Stomach (tissue), 8 donors: ENCODE measurements at regions not wholly inside any gene's neighbourhood (a gene's known extent, or its start where the extent isn't known, plus 50 kb on each side); places are given as distances from the start of the nearest gene placed in this dataset.

Source experiments
- DNase-seq, 2 donors: peaks; one replicate each; pipeline versions ENCODE4 v3.0.0 to v3.0.0-alpha.2; 2013 to 2019
- H3K27ac ChIP-seq, 5 donors: fragments of 200-600 bp in 4 of 5; sonication (generic) in 4 of 5; one replicate each; pipeline ENCODE4 v1.5.1; 2013 to 2019; ENCODE audit warnings: mild to moderate bottlenecking in 1 of 5, moderate library complexity in 1 of 5
- H3K27me3 ChIP-seq, 3 donors: fragments of 200-600 bp; sonication (generic); one replicate each; pipeline ENCODE4 v1.5.1; 2017 to 2019; ENCODE audit warnings: mixed run types in 1 of 3
- H3K36me3 ChIP-seq, 4 donors: fragments of 200-600 bp; sonication (generic); 1 replicate in 3 of 4; 2 replicates in 1 of 4; pipeline ENCODE4 v1.5.1; 2016 to 2019
- H3K4me1 ChIP-seq, 4 donors: fragments of 200-600 bp; sonication (generic); one replicate each; pipeline ENCODE4 v1.5.1; 2016 to 2019
- H3K4me3 ChIP-seq, 4 donors: fragments of 200-600 bp; sonication (generic) in 3 of 4; one replicate each; pipeline ENCODE4 v1.5.1; 2016 to 2019; ENCODE audit warnings: mild to moderate bottlenecking in 1 of 4
- H3K9me3 ChIP-seq, 4 donors: fragments of 200-600 bp; sonication (generic); one replicate each; pipeline ENCODE4 v1.5.1; 2016 to 2019
- EP300 ChIP-seq: sonication (generic); formaldehyde crosslinking; IDR thresholded peaks from one replicate; pipeline ENCODE4 v1.6.1; 2017; ENCODE audit warnings: antibody characterized with exemption
- POLR2A ChIP-seq, 4 donors: fragments of 450-650 bp; IDR thresholded peaks; one replicate each; pipeline ENCODE4 v1.6.1; 2016; ENCODE audit warnings: antibody characterized with exemption in 4 of 4, control low read depth in 2 of 4, mild to moderate bottlenecking in 1 of 4, moderate library complexity in 1 of 4
- POLR2AphosphoS5 ChIP-seq, 3 donors: sonication (generic); formaldehyde crosslinking; IDR thresholded peaks; one replicate each; pipeline ENCODE4 v1.6.1; 2016; ENCODE audit warnings: antibody characterized with exemption in 3 of 3
- WGBS, 5 donors: extraction: QIAGEN DNeasy Blood & Tissue Kit in 3 of 5; methylation state at CpG; one replicate each; pipeline versions ENCODE4 v1.1.5 to v1.1.7; 2013 to 2018; 5-methylcytosine and 5-hydroxymethylcytosine counted together
- intact Hi-C: fragments of 100-400 bp; cut with DNase I; formaldehyde crosslinking; loops from one replicate; pipeline ENCODE4 v1.15.1; 2023; ENCODE audit warnings: low total_unique reads
- TF ChIP-seq, protein P1 (sequence below), 7 experiments: fragments of 450-650 bp in 4 of 7; fragments of 200-600 bp in 3 of 7; sonication (generic) in 3 of 7; IDR thresholded peaks; one replicate each; pipeline ENCODE4 v1.5.1; 2016 to 2019; ENCODE audit warnings: antibody characterized with exemption in 7 of 7, control low read depth in 2 of 7, mild to moderate bottlenecking in 1 of 7
- donor health status: healthy with polysubstance abuse.
- donor health status: Bipolar disorder and iron deficiency.
- donor health status: healthy.

DNA sequence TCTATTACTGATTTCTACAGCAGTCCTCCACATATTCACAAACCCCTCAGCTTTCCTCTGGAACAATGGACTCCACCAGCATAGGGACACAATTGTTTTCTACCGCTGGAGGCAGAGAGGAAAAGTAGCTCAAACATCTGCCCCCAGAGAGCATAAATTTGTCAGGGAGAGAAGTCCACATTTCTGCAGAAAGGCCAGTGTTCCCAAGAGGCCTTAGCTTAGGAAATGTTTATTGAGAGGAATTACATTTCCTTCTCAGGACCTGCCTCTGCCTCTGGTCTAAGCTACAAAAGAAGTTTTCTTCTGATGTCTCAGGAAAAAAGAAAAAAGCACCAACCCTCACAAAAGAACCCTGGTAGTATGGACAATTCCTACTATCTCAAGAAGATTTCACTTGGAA lies 217.8 kb upstream of the BMP4 start:
- peaks cover 0 to 44% (median 27%) of the 10 kb centered on the region in 4 donors for H3K4me1 ChIP-seq

GRCh38 chr14:54175298-54175942 lies 218.8 kb upstream of the BMP4 start:
- peaks cover 0 to 44% (median 26%) of the 10 kb centered on the region in 4 donors for H3K4me1 ChIP-seq
- DNase-seq = peak; percentile 74 to 89
- TF ChIP-seq, protein P1, sequence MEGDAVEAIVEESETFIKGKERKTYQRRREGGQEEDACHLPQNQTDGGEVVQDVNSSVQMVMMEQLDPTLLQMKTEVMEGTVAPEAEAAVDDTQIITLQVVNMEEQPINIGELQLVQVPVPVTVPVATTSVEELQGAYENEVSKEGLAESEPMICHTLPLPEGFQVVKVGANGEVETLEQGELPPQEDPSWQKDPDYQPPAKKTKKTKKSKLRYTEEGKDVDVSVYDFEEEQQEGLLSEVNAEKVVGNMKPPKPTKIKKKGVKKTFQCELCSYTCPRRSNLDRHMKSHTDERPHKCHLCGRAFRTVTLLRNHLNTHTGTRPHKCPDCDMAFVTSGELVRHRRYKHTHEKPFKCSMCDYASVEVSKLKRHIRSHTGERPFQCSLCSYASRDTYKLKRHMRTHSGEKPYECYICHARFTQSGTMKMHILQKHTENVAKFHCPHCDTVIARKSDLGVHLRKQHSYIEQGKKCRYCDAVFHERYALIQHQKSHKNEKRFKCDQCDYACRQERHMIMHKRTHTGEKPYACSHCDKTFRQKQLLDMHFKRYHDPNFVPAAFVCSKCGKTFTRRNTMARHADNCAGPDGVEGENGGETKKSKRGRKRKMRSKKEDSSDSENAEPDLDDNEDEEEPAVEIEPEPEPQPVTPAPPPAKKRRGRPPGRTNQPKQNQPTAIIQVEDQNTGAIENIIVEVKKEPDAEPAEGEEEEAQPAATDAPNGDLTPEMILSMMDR (IDR thresholded peaks at IDR 0.05) = peak in 6 of 7 experiments; percentile 34 to 91 (median 84)
- TF ChIP-seq EP300 = no peak
- no peaks in the 10 kb centered on the region for H3K36me3 ChIP-seq
- no peaks in the 10 kb centered on the region for H3K9me3 ChIP-seq
- WGBS, 5 donors = 2 to 15% (median 7%) methylated on average over 4 of the region's 4 CpGs
- H3K27me3 ChIP-seq = no peaks in the 10 kb centered on the region
- peak overlapping the region in 1 of 5 donors; percentile 35 for H3K27ac ChIP-seq
- intact Hi-C loops = loop anchor here (5.0 to 10.0 kb wide), 2 partner anchors 149 to 638 kb away; no protein-coding TSS in a partner anchor
- H3K4me3 ChIP-seq = no peak overlapping the region

More for the DNA sequence above, 217.8 kb upstream of the BMP4 start:
- no peak for TF ChIP-seq EP300
- TF ChIP-seq, protein P1 (IDR thresholded peaks at IDR 0.05) = no peak
- no peak for TF ChIP-seq POLR2AphosphoS5 (IDR thresholded peaks at IDR 0.05)
- TF ChIP-seq POLR2A (IDR thresholded peaks at IDR 0.05) = no peak
- Histone ChIP-seq H3K27me3 (no peaks in the 10 kb centered on the region), H3K4me3 (no peak overlapping the region), H3K36me3 (no peaks in the 10 kb centered on the region), H3K9me3 (no peaks in the 10 kb centered on the region), H3K27ac (peak overlapping the region in 4 of 5 donors; percentile 23 to 42 (median 36))
- intact Hi-C loops = loop anchor here (10.0 kb wide), 1 partner anchor 150 kb away; no protein-coding TSS in a partner anchor
- DNase-seq = no peak
- WGBS, 5 donors = 67 to 82% (median 76%) methylated on average over 1 of the region's 1 CpG

GRCh38 chr14:54177019-54177418 lies 219.8 kb upstream of the CDKN3 start:
- Histone ChIP-seq H3K4me1 (peaks cover 0 to 38% (median 24%) of the 10 kb centered on the region in 4 donors), H3K4me3 (no peak overlapping the region), H3K36me3 (no peaks in the 10 kb centered on the region), H3K27ac (no peak overlapping the region), H3K9me3 (no peaks in the 10 kb centered on the region), H3K27me3 (no peaks in the 10 kb centered on the region)
- WGBS, 5 donors = 57 to 67% (median 63%) methylated on average over 3 of the region's 3 CpGs
- TF ChIP-seq, protein P1 (IDR thresholded peaks at IDR 0.05) = no peak
- TF ChIP-seq EP300 (no peak), POLR2A (IDR thresholded peaks at IDR 0.05) (no peak), POLR2AphosphoS5 (IDR thresholded peaks at IDR 0.05) (no peak)
- DNase-seq = no peak
- intact Hi-C loops = loop anchor here (5.0 to 10.0 kb wide), 2 partner anchors 148 to 640 kb away; no protein-coding TSS in a partner anchor

DNA sequence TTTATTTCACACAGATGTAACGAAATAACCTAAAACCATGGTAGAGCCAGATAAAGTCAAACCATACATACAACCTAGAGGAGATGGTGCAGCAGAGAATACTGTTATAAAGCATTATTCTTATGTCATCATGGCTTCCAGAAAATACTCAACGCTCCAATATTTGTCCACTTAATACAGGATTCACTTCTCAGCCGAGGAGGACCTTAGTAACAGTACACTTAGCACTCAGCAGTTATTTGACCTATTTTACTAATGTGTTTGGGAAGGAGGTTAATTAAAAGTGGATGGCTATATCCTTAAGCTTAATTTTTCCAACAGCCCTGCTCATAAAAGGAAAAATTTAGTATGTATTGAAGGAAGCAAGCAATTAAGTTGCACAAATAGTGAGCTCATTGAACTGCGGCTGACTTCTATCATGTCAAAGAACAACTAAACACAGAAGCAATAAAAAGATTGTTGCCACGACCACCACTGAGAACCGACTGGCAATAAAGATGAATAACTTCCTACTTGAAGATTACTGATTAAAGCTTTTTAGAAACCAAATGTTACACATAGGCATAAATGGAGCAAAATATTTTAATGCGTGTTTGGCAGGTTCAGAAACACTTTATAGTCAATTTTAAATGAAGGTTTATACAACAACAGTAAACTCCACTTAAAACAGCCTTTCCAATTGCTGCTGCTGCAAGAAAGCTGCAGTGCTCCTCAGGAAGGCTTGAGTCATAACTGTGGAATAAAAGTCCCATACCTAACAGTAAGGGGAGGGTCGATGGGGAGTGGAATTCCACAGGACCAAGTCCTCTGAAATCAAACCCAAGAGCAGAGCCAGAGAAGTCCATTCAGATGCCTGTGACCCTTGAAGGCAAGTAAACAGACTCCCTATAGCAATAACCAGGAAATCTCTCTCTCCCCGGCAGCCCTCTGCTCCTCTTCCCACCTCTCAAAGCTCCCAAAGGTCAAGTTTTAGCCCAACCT lies 218.9 kb upstream of the CDKN3 start:
- WGBS, 5 donors = 40 to 49% (median 40%) methylated on average over 9 of the region's 9 CpGs

More for the DNA sequence above, 218.9 kb upstream of the CDKN3 start:
- no peaks in the 10 kb centered on the region for H3K9me3 ChIP-seq
- no peak overlapping the region for H3K4me3 ChIP-seq
- no peak for TF ChIP-seq POLR2AphosphoS5 (IDR thresholded peaks at IDR 0.05)
- TF ChIP-seq POLR2A (IDR thresholded peaks at IDR 0.05) = no peak
- TF ChIP-seq EP300 = no peak
- TF ChIP-seq, protein P1 (IDR thresholded peaks at IDR 0.05) = no peak
- H3K4me1 ChIP-seq = peaks cover 0 to 34% (median 21%) of the 10 kb centered on the region in 4 donors
- H3K27me3 ChIP-seq = no peaks in the 10 kb centered on the region
- DNase-seq = peak in 1 of 2 donors; percentile 49
- no peak overlapping the region for H3K27ac ChIP-seq
- no peaks in the 10 kb centered on the region for H3K36me3 ChIP-seq
- intact Hi-C loops = loop anchor here (5.0 to 10.0 kb wide), 2 partner anchors 147 to 641 kb away; no protein-coding TSS in a partner anchor
